ENCODE measurements at regions not wholly inside any gene's neighbourhood (a gene's known extent, or its start where the extent isn't known, plus 50 kb on each side); places are given as distances from the start of the nearest gene placed in this dataset.

GRCh38 chr2:82268446-82268845, 1963.9 kb upstream of the LRRTM1 start:
- no peak for DNase-seq (ENCODE audit: low read depth, low spot score)
- no peak overlapping the region for H3K4me3 ChIP-seq (ENCODE audit: low read depth, low read length)
- TF ChIP-seq, protein P1, sequence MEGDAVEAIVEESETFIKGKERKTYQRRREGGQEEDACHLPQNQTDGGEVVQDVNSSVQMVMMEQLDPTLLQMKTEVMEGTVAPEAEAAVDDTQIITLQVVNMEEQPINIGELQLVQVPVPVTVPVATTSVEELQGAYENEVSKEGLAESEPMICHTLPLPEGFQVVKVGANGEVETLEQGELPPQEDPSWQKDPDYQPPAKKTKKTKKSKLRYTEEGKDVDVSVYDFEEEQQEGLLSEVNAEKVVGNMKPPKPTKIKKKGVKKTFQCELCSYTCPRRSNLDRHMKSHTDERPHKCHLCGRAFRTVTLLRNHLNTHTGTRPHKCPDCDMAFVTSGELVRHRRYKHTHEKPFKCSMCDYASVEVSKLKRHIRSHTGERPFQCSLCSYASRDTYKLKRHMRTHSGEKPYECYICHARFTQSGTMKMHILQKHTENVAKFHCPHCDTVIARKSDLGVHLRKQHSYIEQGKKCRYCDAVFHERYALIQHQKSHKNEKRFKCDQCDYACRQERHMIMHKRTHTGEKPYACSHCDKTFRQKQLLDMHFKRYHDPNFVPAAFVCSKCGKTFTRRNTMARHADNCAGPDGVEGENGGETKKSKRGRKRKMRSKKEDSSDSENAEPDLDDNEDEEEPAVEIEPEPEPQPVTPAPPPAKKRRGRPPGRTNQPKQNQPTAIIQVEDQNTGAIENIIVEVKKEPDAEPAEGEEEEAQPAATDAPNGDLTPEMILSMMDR (IDR thresholded peaks at IDR 0.05; ENCODE audit: low read depth, low read length): no peak
- in situ Hi-C loops (cut with HindIII; ENCODE audit: low sequenced_read_pairs): no loop called here

DNA sequence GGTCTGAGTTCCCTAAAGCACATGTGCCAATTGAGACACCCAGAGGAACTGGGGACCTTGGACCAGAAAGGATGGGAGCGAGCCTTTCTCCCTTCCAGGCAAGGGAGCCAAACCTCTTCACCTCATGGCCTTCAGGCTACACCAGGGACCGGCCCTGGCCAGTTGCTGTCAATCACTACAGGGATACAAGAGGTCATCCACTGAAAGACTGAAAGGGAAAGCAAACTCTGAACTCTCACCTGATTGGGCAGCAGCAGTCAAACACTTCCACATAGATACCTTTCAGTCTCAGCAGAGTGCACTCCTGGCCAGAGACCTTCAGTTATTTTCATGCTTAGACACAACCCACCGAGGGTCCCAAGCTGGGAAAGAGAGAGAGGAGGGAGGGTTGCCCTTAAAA, 1956.0 kb upstream of the LRRTM1 start:
- TF ChIP-seq, protein P1 (IDR thresholded peaks at IDR 0.05; ENCODE audit: low read depth, low read length): no peak
- in situ Hi-C loops (cut with HindIII; ENCODE audit: low sequenced_read_pairs): no loop called here

DNA sequence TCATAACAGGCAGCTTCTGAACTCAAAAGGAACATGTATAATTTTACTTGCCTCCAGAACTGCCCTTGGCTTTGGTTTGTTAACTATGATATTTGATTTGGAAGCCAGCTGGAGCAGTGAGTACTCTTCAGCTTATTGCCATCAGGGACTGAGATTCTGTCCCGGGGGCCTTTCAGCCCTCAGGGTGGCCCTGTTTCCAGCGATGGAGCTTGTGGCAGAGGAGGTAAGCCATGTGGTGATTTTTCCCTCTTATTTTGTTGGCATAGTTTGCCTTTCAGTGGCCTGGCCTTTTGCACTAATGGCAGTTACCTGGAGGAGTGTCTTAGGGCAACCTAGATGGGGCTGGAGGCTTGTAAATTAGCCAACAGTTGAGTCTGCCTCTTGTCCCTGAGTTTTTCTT, 1955.0 kb upstream of the LRRTM1 start:
- TF ChIP-seq, protein P1 (IDR thresholded peaks at IDR 0.05; ENCODE audit: low read depth, low read length): no peak
- no peak overlapping the region for H3K4me3 ChIP-seq (ENCODE audit: low read depth, low read length)
- in situ Hi-C loops (cut with HindIII; ENCODE audit: low sequenced_read_pairs): no loop called here
- DNase-seq (ENCODE audit: low read depth, low spot score): no peak

More for the DNA sequence above, 1956.0 kb upstream of the LRRTM1 start:
- DNase-seq (ENCODE audit: low read depth, low spot score): no peak
- H3K4me3 ChIP-seq (ENCODE audit: low read depth, low read length): no peak overlapping the region

- no peak for DNase-seq (ENCODE audit: low read depth, low spot score)
- no peak overlapping the region for H3K4me3 ChIP-seq (ENCODE audit: low read depth, low read length)
- in situ Hi-C loops (cut with HindIII; ENCODE audit: low sequenced_read_pairs): no loop called here
- TF ChIP-seq, protein P1 (IDR thresholded peaks at IDR 0.05; ENCODE audit: low read depth, low read length): no peak
These were observed 1953.4 kb upstream of the LRRTM1 start for GRCh38 chr2:82257796-82258555.

DNA sequence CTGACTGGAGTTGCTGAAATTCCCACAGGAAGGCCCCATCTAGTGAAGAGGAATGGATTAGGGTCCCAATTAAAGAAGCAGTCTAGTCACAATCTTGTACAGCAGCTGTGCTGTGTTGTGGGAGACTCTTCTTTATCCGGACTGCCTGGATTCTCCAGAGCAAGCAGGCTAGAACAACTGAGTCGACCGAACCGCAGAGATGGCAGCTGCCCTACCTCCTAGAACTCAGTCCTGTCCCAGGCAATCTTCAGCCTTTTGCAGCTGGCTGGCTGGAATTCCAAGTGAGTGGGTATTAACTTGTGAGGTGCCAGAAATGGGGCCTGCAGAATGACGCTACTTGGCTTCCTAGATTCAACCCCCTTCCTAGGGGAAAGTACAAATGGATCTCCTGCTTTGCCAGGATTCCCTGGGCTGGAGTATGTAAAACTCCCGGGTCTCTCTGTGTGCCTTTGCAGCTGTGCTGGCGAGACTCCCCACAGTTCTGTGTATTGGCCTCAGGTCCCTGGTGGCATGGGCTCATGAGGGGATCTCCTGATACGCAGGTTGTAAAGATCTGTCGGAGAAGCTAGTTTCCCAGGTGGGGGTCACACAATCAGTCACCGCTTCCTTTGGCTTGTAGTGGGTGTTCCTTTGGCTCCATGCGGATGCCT, 1952.6 kb upstream of the LRRTM1 start:
- no peak for DNase-seq (ENCODE audit: low read depth, low spot score)
- in situ Hi-C loops (cut with HindIII; ENCODE audit: low sequenced_read_pairs): no loop called here
- TF ChIP-seq, protein P1 (IDR thresholded peaks at IDR 0.05; ENCODE audit: low read depth, low read length): no peak
- H3K4me3 ChIP-seq (ENCODE audit: low read depth, low read length): no peak overlapping the region

- TF ChIP-seq, protein P1 (IDR thresholded peaks at IDR 0.05; ENCODE audit: low read depth, low read length): no peak
- no peak for DNase-seq (ENCODE audit: low read depth, low spot score)
- in situ Hi-C loops (cut with HindIII; ENCODE audit: low sequenced_read_pairs): no loop called here
- H3K4me3 ChIP-seq (ENCODE audit: low read depth, low read length): no peak overlapping the region
These were observed 1951.7 kb upstream of the LRRTM1 start for GRCh38 chr2:82256288-82256687.

All from astrocyte of the spinal cord (primary cell).